ENCODE measurements at regions not wholly inside any gene's neighbourhood (a gene's known extent, or its start where the extent isn't known, plus 50 kb on each side); places are given as distances from the start of the nearest gene placed in this dataset.

- DNase-seq (ENCODE audit: low read depth in 2 of 2) = no peak
These were observed 75.9 kb downstream of the EDN3 start for GRCh38 chr20:59376109-59376841.

- DNase-seq (ENCODE audit: low read depth in 2 of 2) = no peak
These were observed 76.6 kb downstream of the EDN3 start for GRCh38 chr20:59376998-59377397.

GRCh38 chr20:59377842-59378241, 77.4 kb downstream of the EDN3 start:
- DNase-seq (ENCODE audit: low read depth in 2 of 2) = no peak

GRCh38 chr20:59378396-59378795, 78.0 kb downstream of the EDN3 start:
- no peak for DNase-seq (ENCODE audit: low read depth in 2 of 2)

- DNase-seq (ENCODE audit: low read depth in 2 of 2) = no peak
These were observed 78.6 kb downstream of the EDN3 start for GRCh38 chr20:59378966-59379365.

GRCh38 chr20:59381689-59382088, 81.3 kb downstream of the EDN3 start:
- no peak for DNase-seq (ENCODE audit: low read depth in 2 of 2)

- no peak for DNase-seq (ENCODE audit: low read depth in 2 of 2)
These were observed 81.8 kb downstream of the EDN3 start for GRCh38 chr20:59382157-59382725.

GRCh38 chr20:59382907-59383306, 82.5 kb downstream of the EDN3 start:
- no peak for DNase-seq (ENCODE audit: low read depth in 2 of 2)

GRCh38 chr20:59385038-59385437, 84.6 kb downstream of the EDN3 start:
- no peak for DNase-seq (ENCODE audit: low read depth in 2 of 2)

- no peak for DNase-seq (ENCODE audit: low read depth in 2 of 2)
These were observed 85.1 kb downstream of the EDN3 start for GRCh38 chr20:59385480-59385879.

- DNase-seq (ENCODE audit: low read depth in 2 of 2) = no peak
These were observed 86.4 kb downstream of the EDN3 start for GRCh38 chr20:59386809-59387208.

- no peak for DNase-seq (ENCODE audit: low read depth in 2 of 2)
These were observed 87.5 kb downstream of the EDN3 start for GRCh38 chr20:59387891-59388290.

GRCh38 chr20:59388402-59388801, 88.0 kb downstream of the EDN3 start:
- no peak for DNase-seq (ENCODE audit: low read depth in 2 of 2)

GRCh38 chr20:59390437-59390836, 90.0 kb downstream of the EDN3 start:
- no peak for DNase-seq (ENCODE audit: low read depth in 2 of 2)

- DNase-seq (ENCODE audit: low read depth in 2 of 2) = no peak
These were observed 91.6 kb downstream of the EDN3 start for GRCh38 chr20:59391975-59392374.

- no peak for DNase-seq (ENCODE audit: low read depth in 2 of 2)
These were observed 92.3 kb downstream of the EDN3 start for GRCh38 chr20:59392736-59393135.

GRCh38 chr20:59393142-59393541, 92.7 kb downstream of the EDN3 start:
- no peak for DNase-seq (ENCODE audit: low read depth in 2 of 2)

- no peak for DNase-seq (ENCODE audit: low read depth in 2 of 2)
These were observed 95.3 kb downstream of the EDN3 start for GRCh38 chr20:59395729-59396128.

- no peak for DNase-seq (ENCODE audit: low read depth in 2 of 2)
These were observed 98.3 kb downstream of the EDN3 start for GRCh38 chr20:59398537-59399205.

GRCh38 chr20:59399426-59400099, 99.2 kb downstream of the EDN3 start:
- no peak for DNase-seq (ENCODE audit: low read depth in 2 of 2)

GRCh38 chr20:59400708-59401107, 100.3 kb downstream of the EDN3 start:
- DNase-seq (ENCODE audit: low read depth in 2 of 2) = no peak

GRCh38 chr20:59402681-59403080, 102.3 kb downstream of the EDN3 start:
- no peak for DNase-seq (ENCODE audit: low read depth in 2 of 2)

All from stimulated activated CD4-positive, alpha-beta T cell treated with anti-CD3 and anti-CD28 coated beads, Interleukin-12 subunit alpha, Interleukin-12 subunit beta, amount 100 ng/mL, for 24 hours (primary cell).